Calu3 (cell line): ENCODE measurements at regions not wholly inside any gene's neighbourhood (a gene's known extent, or its start where the extent isn't known, plus 50 kb on each side); places are given as distances from the start of the nearest gene placed in this dataset.

Experiments
- BruUV-seq: library from RNA; stranded (reverse); fragments of 400-500 nt; replicated peaks from 2 replicates; lab custom pipeline; 2021; lab: Mats Ljungman, UMichigan
- CTCF ChIA-PET: fragments of 300-600 bp; sonication (Branson Sonifier 250); formaldehyde crosslinking; loops from one replicate; lab custom pipeline; 2022; ENCODE audit warnings: antibody characterized with exemption; lab: Charles Lee
- DNase-seq: peaks from one replicate; pipeline ENCODE4 v3.0.0; 2022
- H3K27ac Mint-ChIP-seq: one replicate; pipeline ENCODE4 v1.8.0; 2022; ENCODE audit warnings: mixed read lengths; ENCODE audit not compliant: unreplicated experiment
- H3K27me3 Mint-ChIP-seq: one replicate; pipeline ENCODE4 v1.8.0; 2022; ENCODE audit warnings: mixed read lengths; ENCODE audit not compliant: unreplicated experiment
- H3K36me3 Mint-ChIP-seq: one replicate; pipeline ENCODE4 v1.8.0; 2022; ENCODE audit warnings: mild to moderate bottlenecking, moderate library complexity, mixed read lengths; ENCODE audit not compliant: insufficient read depth, unreplicated experiment
- H3K4me1 Mint-ChIP-seq: one replicate; pipeline ENCODE4 v1.8.0; 2022; ENCODE audit warnings: mild to moderate bottlenecking, low read depth, mixed read lengths; ENCODE audit not compliant: unreplicated experiment
- H3K4me3 Mint-ChIP-seq: one replicate; pipeline ENCODE4 v1.8.0; 2022; ENCODE audit warnings: mild to moderate bottlenecking, low read depth, moderate library complexity, mixed read lengths; ENCODE audit not compliant: unreplicated experiment
- H3K9me3 Mint-ChIP-seq: one replicate; pipeline ENCODE4 v1.8.0; 2022; ENCODE audit warnings: low read depth, mixed read lengths; ENCODE audit not compliant: unreplicated experiment
- CTCF ChIP-seq: fragments of 200-600 bp; IDR thresholded peaks from one replicate; pipeline ENCODE4 v1.8.0; 2022; ENCODE audit warnings: antibody characterized with exemption; ENCODE audit not compliant: unreplicated experiment
- intact Hi-C: fragments of 100-400 bp; cut with micrococcal nuclease; formaldehyde crosslinking; loops from one replicate; pipeline ENCODE4 v1.10.0; 2022; ENCODE audit not compliant: unreplicated experiment

GRCh38 chr1:187477103-187477502 lies 648.4 kb downstream of the PLA2G4A start:
- H3K4me3 Mint-ChIP-seq = no peak overlapping the region
- CTCF ChIA-PET = no interaction called here
- no peak for TF ChIP-seq CTCF
- no peaks in the 10 kb centered on the region for H3K27me3 Mint-ChIP-seq
- no peak for DNase-seq
- H3K4me1 Mint-ChIP-seq = peaks cover 8% of the 10 kb centered on the region
- no TSS peak for BruUV-seq
- intact Hi-C loops = loop anchor here (2.0 kb wide), 1 partner anchor 452 kb away; no protein-coding TSS in a partner anchor
- no peaks in the 10 kb centered on the region for H3K36me3 Mint-ChIP-seq
- H3K27ac Mint-ChIP-seq = no peak overlapping the region
- peaks cover 3% of the 10 kb centered on the region for H3K9me3 Mint-ChIP-seq

GRCh38 chr1:187477535-187477934 lies 648.8 kb downstream of the PLA2G4A start:
- peaks cover 8% of the 10 kb centered on the region for H3K4me1 Mint-ChIP-seq
- CTCF ChIA-PET = no interaction called here
- intact Hi-C loops = loop anchor here (2.0 kb wide), 1 partner anchor 451 kb away; no protein-coding TSS in a partner anchor

GRCh38 chr1:187481581-187482148 lies 652.9 kb downstream of the PLA2G4A start:
- Mint-ChIP-seq H3K9me3 (peaks cover 3% of the 10 kb centered on the region), H3K4me3 (no peak overlapping the region), H3K27ac (no peak overlapping the region), H3K4me1 (no peaks in the 10 kb centered on the region), H3K27me3 (no peaks in the 10 kb centered on the region), H3K36me3 (no peaks in the 10 kb centered on the region)
- DNase-seq = no peak
- BruUV-seq = no TSS peak
- no peak for TF ChIP-seq CTCF
- CTCF ChIA-PET = interaction anchor here (0.6 kb wide), 1 partner anchor 608 kb away, joined by 3 read pairs; no protein-coding TSS in a partner anchor
- intact Hi-C loops = no loop called here

More at GRCh38 chr1:187477535-187477934, 648.8 kb downstream of the PLA2G4A start:
- Mint-ChIP-seq H3K9me3 (peaks cover 3% of the 10 kb centered on the region), H3K27me3 (no peaks in the 10 kb centered on the region), H3K27ac (no peak overlapping the region), H3K4me3 (no peak overlapping the region), H3K36me3 (no peaks in the 10 kb centered on the region)
- TF ChIP-seq CTCF = no peak
- BruUV-seq = no TSS peak
- no peak for DNase-seq

DNA sequence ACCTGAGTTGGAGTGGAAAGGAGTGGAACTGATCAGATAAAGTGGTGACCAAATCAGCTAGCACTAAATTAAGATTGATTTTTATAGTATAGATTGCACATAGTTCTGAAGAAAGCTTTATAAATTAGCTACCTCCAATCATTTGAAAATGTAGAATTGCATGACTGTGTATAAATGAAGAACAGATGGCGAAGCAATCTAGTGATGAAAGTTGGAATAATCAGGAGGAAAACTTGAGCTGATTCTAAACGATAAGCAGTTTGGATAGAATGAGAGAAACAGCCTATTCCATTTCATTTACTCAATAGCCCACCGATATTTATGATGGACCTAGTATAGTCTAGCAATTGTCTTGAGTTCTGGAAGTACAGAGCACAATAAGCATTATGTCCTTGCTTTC lies 661.5 kb downstream of the PLA2G4A start:
- BruUV-seq = no TSS peak
- H3K36me3 Mint-ChIP-seq = no peaks in the 10 kb centered on the region
- no peak for DNase-seq
- H3K4me3 Mint-ChIP-seq = no peak overlapping the region
- no peaks in the 10 kb centered on the region for H3K27me3 Mint-ChIP-seq
- intact Hi-C loops = no loop called here
- CTCF ChIA-PET = no interaction called here
- TF ChIP-seq CTCF = no peak
- H3K27ac Mint-ChIP-seq = no peak overlapping the region
- no peaks in the 10 kb centered on the region for H3K9me3 Mint-ChIP-seq
- peaks cover 20% of the 10 kb centered on the region for H3K4me1 Mint-ChIP-seq
